NCI-H774 (cell line): ENCODE measurements at regions not wholly inside any gene's neighbourhood (a gene's known extent, or its start where the extent isn't known, plus 50 kb on each side); places are given as distances from the start of the nearest gene placed in this dataset.
"Not testable (repeated sequence)": the region's sequence is repeated elsewhere in the genome, so short reads cannot be mapped to it uniquely, and the experiment has no call there.

Experiments used
- DNase-seq: peaks from one replicate; lab custom pipeline; 2025; lab: John Stamatoyannopoulos, UW

DNA sequence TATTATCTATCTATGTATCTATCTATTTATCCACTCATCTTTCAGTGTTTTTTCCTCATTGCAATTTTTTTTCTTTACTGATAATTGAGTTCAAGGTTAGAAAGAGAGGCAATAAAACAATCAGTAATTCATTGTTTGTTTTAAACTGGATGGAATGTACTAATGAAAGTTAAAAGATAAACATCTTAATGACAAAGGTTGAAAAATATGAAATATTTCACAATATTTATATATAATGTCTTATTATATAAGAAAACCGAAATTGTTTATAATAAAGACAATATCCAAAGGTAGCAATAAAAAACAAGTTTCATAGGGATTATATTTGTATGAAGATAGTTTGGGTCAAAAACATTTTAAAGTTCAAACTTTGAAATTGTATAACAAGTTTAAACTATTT lies 1015.5 kb upstream of the MIR17HG start:
- DNase-seq, result no peak

DNA sequence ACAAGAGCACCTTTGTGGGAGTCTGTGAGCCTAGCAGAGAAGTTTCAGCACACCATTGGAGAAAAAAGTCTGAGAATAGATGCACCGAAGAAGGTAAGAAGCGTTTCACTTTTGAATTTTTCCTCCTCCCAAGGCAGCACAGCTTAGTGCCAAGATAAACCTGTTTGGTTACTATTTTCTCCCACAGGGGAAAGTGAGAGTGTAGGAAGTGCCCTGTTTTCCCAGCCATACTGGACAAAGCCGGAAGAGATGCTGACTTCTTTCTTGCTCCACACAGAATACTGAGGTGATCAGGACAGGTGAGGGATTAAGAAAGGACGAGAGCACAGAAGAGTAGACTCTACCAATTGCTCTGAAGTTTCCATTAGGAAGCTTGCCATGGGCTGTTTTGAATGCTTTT lies 1011.0 kb upstream of the MIR17HG start:
- DNase-seq, result no peak

- not testable (repeated sequence) for DNase-seq
Measured at GRCh38 chr13:90341348-90341747, 1006.1 kb upstream of the MIR17HG start.

- DNase-seq, result not testable (repeated sequence)
Measured at GRCh38 chr13:90348477-90349136, 998.9 kb upstream of the MIR17HG start.

DNA sequence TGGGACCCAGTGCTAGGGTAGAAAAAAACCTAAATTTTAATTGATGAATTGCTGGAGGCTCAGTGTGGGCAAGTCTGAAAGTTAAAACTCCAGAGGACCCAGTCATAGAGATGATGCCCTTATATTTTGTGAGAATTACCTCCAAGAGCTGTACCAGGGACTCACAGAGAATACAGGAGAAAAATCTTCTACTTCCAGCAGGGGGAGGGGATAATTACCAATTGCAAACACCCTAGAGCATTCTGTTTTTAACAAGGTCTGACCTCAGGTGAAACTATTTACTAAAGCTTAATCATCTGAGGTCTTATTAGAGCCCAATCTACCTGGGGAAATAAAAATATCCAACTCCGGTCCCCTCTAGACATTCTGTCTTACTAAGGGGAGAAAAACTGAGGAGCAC lies 994.7 kb upstream of the MIR17HG start:
- DNase-seq, result no peak

DNA sequence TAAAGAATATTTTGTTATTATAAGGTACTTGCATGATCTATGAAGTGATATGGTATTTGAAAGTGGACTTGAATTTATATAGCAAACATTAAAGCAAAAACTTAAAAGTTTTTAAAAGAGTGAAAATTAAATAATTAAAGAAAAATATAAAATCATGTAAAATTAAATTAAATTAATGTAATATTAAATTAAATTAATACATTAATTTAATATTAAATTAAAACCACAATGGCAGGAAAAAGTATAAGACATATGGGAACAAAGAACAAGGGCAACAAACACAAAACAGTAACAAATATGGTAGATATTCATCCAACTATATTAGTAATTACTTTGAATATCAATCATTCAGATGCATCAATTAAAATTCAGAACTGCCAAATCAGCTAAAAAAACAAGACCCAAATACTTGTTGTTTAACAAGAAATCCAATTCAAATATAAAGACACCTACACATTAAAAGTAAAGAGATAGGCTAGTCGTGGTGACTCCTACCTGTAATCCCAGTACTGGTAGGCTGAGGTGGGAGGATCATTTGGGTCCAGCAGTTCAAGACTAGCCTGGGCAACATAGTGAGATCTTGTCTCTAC lies 992.2 kb upstream of the MIR17HG start:
- DNase-seq, result no peak

- no peak for DNase-seq
Measured at GRCh38 chr13:90360785-90361184, 986.7 kb upstream of the MIR17HG start.

GRCh38 chr13:90362707-90363106 lies 984.8 kb upstream of the MIR17HG start:
- DNase-seq, result no peak

DNA sequence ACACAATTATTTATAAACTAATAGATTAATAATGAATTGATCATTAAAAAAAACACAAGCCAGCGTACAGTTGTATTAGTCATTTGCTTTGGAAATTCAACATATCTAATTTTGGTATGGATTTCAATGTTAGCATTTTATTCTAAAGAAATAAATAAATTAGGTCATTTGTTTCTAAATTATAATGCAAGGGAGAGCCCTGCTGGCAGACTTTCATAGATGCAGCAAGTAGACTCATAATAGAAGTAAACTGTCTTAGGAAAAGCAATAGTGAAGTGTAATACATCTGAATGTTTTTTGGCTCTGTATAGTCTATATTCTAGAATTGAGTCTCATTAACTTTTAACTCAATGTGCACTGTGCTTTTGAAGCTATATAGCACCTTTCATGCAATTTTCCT lies 982.4 kb upstream of the MIR17HG start:
- no peak for DNase-seq

- DNase-seq, result no peak
Measured at GRCh38 chr13:90374168-90374567, 973.3 kb upstream of the MIR17HG start.

DNA sequence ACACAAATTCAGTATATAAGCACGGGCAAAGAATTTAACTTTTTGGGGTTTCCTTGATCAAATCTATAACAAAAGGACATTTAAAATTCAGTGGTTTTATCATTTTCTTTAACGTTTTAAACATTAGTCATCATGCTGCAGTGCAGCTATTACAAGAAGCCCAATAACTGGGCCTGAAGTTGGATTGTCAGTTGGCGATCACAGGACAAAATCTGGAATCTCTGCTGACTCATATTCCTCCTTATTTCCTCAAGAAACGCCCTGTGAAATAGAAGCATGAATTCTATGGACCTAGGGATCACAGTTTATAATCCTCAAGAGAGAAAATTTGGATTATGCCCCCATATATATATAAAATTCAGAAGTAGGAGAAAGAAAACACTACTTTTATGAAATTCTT lies 971.6 kb upstream of the MIR17HG start:
- no peak for DNase-seq

DNA sequence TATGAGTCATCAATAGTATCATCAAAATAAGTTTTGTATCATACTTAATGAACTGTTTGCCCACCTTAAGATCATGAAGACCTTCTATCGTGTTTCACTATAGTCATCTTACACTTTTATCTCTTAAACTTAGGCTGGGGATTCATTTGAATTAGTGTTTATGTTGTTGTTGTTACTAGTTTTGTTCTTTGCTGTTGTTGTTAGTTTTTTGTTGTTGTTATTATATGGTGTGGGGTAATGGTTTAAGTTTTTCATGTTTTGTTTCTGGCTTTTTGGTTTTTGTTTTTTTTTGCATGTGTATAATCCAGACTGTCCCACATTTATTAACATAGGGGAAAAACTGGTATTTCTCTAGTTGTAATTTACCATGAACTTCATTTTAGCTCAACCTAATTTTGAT lies 965.1 kb upstream of the MIR17HG start:
- no peak for DNase-seq

- no peak for DNase-seq
Measured at GRCh38 chr13:90385781-90386489, 961.6 kb upstream of the MIR17HG start.

DNA sequence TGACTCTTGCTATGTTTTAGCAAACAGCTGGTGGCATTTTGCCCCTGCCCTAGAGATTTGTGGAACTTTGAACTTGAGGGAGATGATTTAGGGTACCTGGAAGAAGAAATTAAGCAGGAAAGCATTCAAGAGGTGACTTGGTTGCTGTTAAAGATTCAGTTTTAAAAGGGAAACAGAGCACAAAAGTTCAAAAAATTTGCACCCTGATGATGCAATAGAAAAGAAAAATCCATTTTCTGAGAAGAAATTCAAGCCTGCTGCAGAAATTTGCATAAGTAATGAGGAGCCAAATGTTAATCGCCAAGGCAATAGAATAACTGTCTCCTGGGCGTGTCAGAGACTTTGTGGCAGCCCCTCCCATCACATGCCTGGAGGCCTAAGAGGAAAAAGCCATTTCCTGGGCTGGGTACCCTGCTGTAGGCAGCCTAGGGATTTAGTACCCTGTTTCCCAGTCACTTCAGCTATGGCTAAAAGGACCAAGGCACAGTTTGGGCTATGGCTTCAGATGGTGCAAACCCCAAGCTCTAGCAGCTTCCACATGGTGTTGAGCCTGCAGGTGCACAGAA lies 958.5 kb upstream of the MIR17HG start:
- DNase-seq, result no peak

DNA sequence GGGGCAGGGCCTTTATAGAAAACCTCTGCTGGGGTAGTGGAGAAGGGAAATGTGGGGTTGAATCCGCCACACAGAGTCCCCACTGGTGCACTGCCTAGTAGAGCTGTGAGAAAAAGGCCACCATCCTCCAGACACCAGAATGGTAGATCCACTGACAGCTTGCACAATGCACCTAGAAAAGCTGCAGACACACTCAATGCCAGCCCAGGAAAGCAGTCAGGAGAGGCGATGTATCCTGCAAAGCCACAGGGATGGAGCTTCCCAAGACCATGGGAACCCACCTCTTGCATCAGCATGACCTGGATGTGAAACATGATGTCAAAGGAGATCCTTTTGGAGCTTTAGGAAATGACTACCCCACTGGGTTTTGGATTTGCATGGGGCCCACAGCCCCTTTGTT lies 958.0 kb upstream of the MIR17HG start:
- DNase-seq, result no peak

- DNase-seq, result no peak
Measured at GRCh38 chr13:90393408-90393807, 954.1 kb upstream of the MIR17HG start.

GRCh38 chr13:90395348-90395747 lies 952.1 kb upstream of the MIR17HG start:
- DNase-seq, result no peak

DNA sequence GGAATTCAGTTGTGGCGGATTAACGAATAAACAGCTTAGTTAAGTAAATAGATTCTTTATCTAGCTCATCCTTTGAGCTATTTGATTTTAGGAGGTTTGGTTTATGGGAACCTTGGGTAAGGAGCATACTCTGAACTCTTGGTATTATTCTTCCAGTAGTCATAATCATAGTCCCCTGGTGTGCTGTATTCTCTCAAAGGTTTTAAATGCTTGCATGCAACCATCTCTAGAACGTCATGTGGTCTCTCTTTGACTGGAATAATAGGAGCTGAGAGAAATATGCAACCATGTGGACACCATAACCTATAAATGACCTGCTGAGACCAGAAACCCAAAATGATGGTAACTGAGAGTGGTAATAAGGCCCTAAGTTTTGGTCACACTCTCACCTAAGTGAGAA lies 951.6 kb upstream of the MIR17HG start:
- no peak for DNase-seq

DNA sequence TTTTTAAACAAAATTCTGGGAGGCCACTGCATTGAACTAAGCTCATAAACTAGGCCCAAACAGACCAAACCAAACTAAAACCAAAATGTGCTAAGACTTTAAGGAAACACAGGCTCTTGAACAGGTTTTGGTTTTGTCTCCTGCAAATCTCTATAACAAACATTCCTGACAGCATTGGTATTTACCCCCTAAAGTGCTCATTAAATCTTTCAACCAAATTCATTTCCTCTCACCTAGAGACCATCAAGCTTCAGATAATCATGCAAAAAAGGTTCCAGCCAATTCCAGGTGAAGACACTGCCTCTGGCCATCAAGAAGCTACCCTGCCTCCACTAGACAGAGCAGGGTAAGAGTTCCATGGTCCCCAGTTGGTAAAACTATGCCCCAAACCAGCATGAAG lies 951.2 kb upstream of the MIR17HG start:
- no peak for DNase-seq

DNA sequence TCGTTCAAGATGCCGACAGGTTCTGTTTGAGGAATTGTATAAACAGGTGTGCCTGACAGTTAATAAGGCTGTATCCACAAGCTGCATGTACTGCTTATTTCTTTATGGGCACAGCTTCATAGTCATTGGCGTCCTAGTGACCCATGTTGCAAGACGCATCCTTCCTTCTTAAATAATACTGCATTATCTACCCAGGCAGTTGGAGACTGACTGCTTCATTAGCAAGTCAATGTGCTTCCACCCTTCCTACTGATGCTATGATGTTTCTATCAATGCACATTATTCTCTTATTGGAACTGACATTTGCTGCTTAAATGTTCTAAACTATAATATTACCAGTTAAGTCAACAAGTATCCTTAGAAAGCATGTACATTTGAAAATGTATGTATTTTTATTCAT lies 950.0 kb upstream of the MIR17HG start:
- no peak for DNase-seq

GRCh38 chr13:90400372-90400771 lies 947.1 kb upstream of the MIR17HG start:
- no peak for DNase-seq

DNA sequence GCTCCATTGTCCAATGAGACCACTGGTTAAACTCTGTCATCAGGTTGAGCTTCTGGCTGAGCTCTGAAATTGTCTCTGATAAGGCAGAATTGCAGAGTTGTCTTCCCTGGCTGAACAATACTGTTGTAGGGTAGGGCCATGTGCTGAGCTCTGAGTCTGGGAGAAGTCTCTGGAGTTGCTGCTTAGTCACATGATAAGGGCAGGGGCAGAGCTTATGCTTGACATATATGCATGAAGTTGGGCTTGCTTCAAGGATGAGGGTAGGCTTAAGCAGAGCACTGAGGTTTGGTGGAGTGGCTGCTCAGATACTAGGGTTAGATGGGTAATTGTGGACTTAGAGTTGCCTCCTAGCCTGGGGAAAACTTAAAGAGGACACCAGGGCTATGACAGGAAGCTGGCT lies 946.3 kb upstream of the MIR17HG start:
- no peak for DNase-seq

- DNase-seq, result no peak
Measured at GRCh38 chr13:90402102-90402501, 945.4 kb upstream of the MIR17HG start.
